OCI-LY1 (cell line): ENCODE measurements at regions not wholly inside any gene's neighbourhood (a gene's known extent, or its start where the extent isn't known, plus 50 kb on each side); places are given as distances from the start of the nearest gene placed in this dataset.

Source experiments
- EZH2 ChIP-seq: fragments of 200-600 bp; sonication (generic), shearing (Covaris generic); IDR thresholded peaks from 2 replicates; pipeline ENCODE4 v1.8.0; 2017; ENCODE audit warnings: borderline replicate concordance, mixed run types, mild to moderate bottlenecking, antibody characterized with exemption, low read length, moderate library complexity, mixed read lengths
- TF ChIP-seq, protein P1 (sequence below): fragments of 200-600 bp; sonication (generic), shearing (Covaris generic); IDR thresholded peaks from 2 replicates; pipeline ENCODE4 v1.5.1; 2017; ENCODE audit warnings: mild to moderate bottlenecking, antibody characterized with exemption, low read length, moderate library complexity, mixed read lengths

DNA sequence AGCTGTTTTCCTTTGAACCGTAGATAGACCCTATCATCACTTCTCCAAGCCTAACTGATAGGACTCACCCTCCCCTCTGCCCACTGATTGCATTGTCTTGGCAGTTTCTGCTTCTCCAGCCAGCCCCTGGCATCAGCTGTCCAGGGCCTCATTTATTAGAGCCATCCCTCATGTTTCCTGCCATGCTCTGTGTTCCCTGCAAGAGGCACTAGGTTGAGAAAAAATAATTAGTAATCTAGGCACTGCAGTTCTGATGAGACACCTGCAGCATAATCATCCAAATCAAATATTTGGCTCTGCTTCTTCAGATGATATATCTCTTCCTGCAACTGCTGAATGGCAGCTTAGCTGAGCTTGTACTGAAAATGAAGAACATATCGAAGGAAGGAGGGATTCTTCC lies 303.0 kb upstream of the TLE4 start:
- TF ChIP-seq, protein P1, sequence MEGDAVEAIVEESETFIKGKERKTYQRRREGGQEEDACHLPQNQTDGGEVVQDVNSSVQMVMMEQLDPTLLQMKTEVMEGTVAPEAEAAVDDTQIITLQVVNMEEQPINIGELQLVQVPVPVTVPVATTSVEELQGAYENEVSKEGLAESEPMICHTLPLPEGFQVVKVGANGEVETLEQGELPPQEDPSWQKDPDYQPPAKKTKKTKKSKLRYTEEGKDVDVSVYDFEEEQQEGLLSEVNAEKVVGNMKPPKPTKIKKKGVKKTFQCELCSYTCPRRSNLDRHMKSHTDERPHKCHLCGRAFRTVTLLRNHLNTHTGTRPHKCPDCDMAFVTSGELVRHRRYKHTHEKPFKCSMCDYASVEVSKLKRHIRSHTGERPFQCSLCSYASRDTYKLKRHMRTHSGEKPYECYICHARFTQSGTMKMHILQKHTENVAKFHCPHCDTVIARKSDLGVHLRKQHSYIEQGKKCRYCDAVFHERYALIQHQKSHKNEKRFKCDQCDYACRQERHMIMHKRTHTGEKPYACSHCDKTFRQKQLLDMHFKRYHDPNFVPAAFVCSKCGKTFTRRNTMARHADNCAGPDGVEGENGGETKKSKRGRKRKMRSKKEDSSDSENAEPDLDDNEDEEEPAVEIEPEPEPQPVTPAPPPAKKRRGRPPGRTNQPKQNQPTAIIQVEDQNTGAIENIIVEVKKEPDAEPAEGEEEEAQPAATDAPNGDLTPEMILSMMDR = no peak
- TF ChIP-seq EZH2 = no peak
